HCT116 (cell line): ENCODE measurements at regions not wholly inside any gene's neighbourhood (a gene's known extent, or its start where the extent isn't known, plus 50 kb on each side); places are given as distances from the start of the nearest gene placed in this dataset.

Experiments used
- ATAC-seq: fragments of 200-7000 bp; cut with Tn5 transposase; 2 replicates; pipeline ENCODE4 v1.9.1; 2020; ENCODE audit warnings: mild to moderate bottlenecking, moderate library complexity
- BruUV-seq: library from RNA; stranded (reverse); fragments of 400-500 nt; replicated peaks from 2 replicates; lab custom pipeline; 2021; lab: Mats Ljungman, UMichigan
- CTCF ChIA-PET: fragments of 300-600 bp; sonication (Branson Sonifier 250); formaldehyde crosslinking; loops from one replicate; lab custom pipeline; 2021; ENCODE audit warnings: antibody characterized with exemption; lab: Charles Lee
- POLR2A ChIA-PET: fragments of 300-600, 350-600 bp; sonication (Branson Sonifier 250); formaldehyde crosslinking; loops from one replicate; lab custom pipeline; 2021; ENCODE audit warnings: antibody characterized with exemption; lab: Charles Lee
- RAD21 ChIA-PET, 2 experiments: fragments of 300-600 bp; sonication (Branson Sonifier 250); formaldehyde crosslinking; loops; one replicate each; lab custom pipeline; 2023; ENCODE audit warnings: low total read pairs in 2 of 2; ENCODE audit not compliant: uncharacterized antibody in 2 of 2, unreplicated experiment in 2 of 2, low non-redundant PET in 1 of 2; lab: Charles Lee
- DNase-seq: peaks from one replicate; pipeline ENCODE4 v3.0.0-alpha.2; 2010; ENCODE audit warnings: low read depth, low spot score
- H2AFZ ChIP-seq: fragments of 200-600 bp; shearing (Covaris generic), sonication (generic); 2 replicates; pipeline ENCODE4 v1.6.1; 2017; ENCODE audit warnings: low read depth, mixed run types, mixed read lengths, antibody characterized with exemption, low read length; ENCODE audit not compliant: poor library complexity, severe bottlenecking
- H3K27ac ChIP-seq: 2 replicates; pipeline ENCODE4 v1.5.1; 2012; ENCODE audit warnings: low read depth, low read length
- H3K27me3 ChIP-seq: fragments of 200-600 bp; sonication (generic); 2 replicates; pipeline ENCODE4 v1.6.1; 2016; ENCODE audit warnings: mixed run types, low read length, mixed read lengths; ENCODE audit not compliant: insufficient read depth
- H3K36me3 ChIP-seq, 2 experiments: fragments of 200-500 bp in 1 of 2; fragments of 200-600 bp in 1 of 2; sonication (Bioruptor generic) in 1 of 2; sonication (generic) in 1 of 2; 2 replicates each; pipeline versions ENCODE4 v1.5.1 to v1.6.1; 2014 to 2016; ENCODE audit warnings: low read length in 2 of 2, inconsistent platforms in 1 of 2, mixed read lengths in 1 of 2, mixed run types in 1 of 2; ENCODE audit not compliant: insufficient read depth in 2 of 2, control insufficient read depth in 1 of 2
- H3K4me1 ChIP-seq, 2 experiments: fragments of 200-600 bp in 1 of 2; sonication (generic) in 1 of 2; 2 replicates each; pipeline versions ENCODE4 v1.5.1 to v1.6.1; 2012 to 2017; ENCODE audit warnings: low read length in 2 of 2, inconsistent platforms in 1 of 2, mild to moderate bottlenecking in 1 of 2, mixed read lengths in 1 of 2, mixed run types in 1 of 2, moderate library complexity in 1 of 2; ENCODE audit not compliant: insufficient read depth in 2 of 2, control insufficient read depth in 1 of 2
- H3K4me2 ChIP-seq: fragments of 200-600 bp; sonication (generic); 2 replicates; pipeline ENCODE4 v1.6.1; 2017; ENCODE audit warnings: mixed run types, low read length, mixed read lengths
- H3K4me3 ChIP-seq, 2 experiments: fragments of 200-600 bp in 1 of 2; sonication (generic) in 1 of 2; replicated peaks in 1 of 2; 2 replicates each; pipeline ENCODE4 v1.5.1; 2011 to 2016; ENCODE audit warnings: low read length in 2 of 2, control low read depth in 1 of 2, low read depth in 1 of 2, mild to moderate bottlenecking in 1 of 2, mixed read lengths in 1 of 2, mixed run types in 1 of 2
- H3K79me2 ChIP-seq: fragments of 200-600 bp; sonication (generic); 2 replicates; pipeline ENCODE4 v1.6.1; 2017; ENCODE audit warnings: mild to moderate bottlenecking, mixed run types, low read length, moderate library complexity, mixed read lengths; ENCODE audit not compliant: insufficient read depth
- H3K9ac ChIP-seq: fragments of 200-600 bp; sonication (generic); 2 replicates; pipeline ENCODE4 v1.6.1; 2016; ENCODE audit warnings: low read length, mixed read lengths
- H3K9me2 ChIP-seq: fragments of 200-600 bp; sonication (generic), shearing (Covaris generic); 2 replicates; pipeline ENCODE4 v1.6.1; 2017; ENCODE audit warnings: mixed run types, mild to moderate bottlenecking, moderate library complexity; ENCODE audit not compliant: insufficient read depth
- H3K9me3 ChIP-seq, 2 experiments: fragments of 200-500 bp in 1 of 2; fragments of 200-600 bp in 1 of 2; sonication (Bioruptor generic) in 1 of 2; sonication (generic) in 1 of 2; 2 replicates each; pipeline ENCODE4 v1.6.1; 2014 to 2017; ENCODE audit warnings: low read length in 2 of 2, mixed read lengths in 2 of 2, inconsistent platforms in 1 of 2, low read depth in 1 of 2, mild to moderate bottlenecking in 1 of 2, mixed run types in 1 of 2, moderate library complexity in 1 of 2; ENCODE audit not compliant: control insufficient read depth in 1 of 2, insufficient read depth in 1 of 2
- H4K20me1 ChIP-seq: fragments of 200-600 bp; sonication (generic), shearing (Covaris generic); 2 replicates; pipeline ENCODE4 v1.6.1; 2017; ENCODE audit warnings: mixed run types, mild to moderate bottlenecking, moderate library complexity; ENCODE audit not compliant: insufficient read depth
- CBX3 ChIP-seq: IDR thresholded peaks from 2 replicates; pipeline ENCODE4 v1.6.1; 2012; ENCODE audit warnings: low read depth
- EGR1 ChIP-seq: IDR thresholded peaks from 2 replicates; pipeline ENCODE4 v1.6.1; 2012; ENCODE audit warnings: low read depth
- ELF1 ChIP-seq: IDR thresholded peaks from 2 replicates; pipeline ENCODE4 v1.6.1; 2012; ENCODE audit warnings: low read depth, borderline replicate concordance
- EZH2 ChIP-seq: fragments of 200-600 bp; sonication (generic); IDR thresholded peaks from 2 replicates; pipeline ENCODE4 v1.6.1; 2017; ENCODE audit warnings: antibody characterized with exemption, mixed run types
- JUND ChIP-seq: IDR thresholded peaks from 2 replicates; pipeline ENCODE4 v1.6.1; 2012
- RAD21 ChIP-seq: IDR thresholded peaks from 2 replicates; pipeline ENCODE4 v1.6.1; 2012; ENCODE audit warnings: low read depth, mild to moderate bottlenecking
- SIN3A ChIP-seq: IDR thresholded peaks from 2 replicates; pipeline ENCODE4 v1.6.1; 2012; ENCODE audit warnings: low read depth
- SP1 ChIP-seq: IDR thresholded peaks from 2 replicates; pipeline ENCODE4 v1.6.1; 2012; ENCODE audit warnings: low read depth
- ZFX ChIP-seq: fragments of 450-650 bp; IDR thresholded peaks from 2 replicates; pipeline ENCODE4 v1.6.1; 2017
- ZNF274 ChIP-seq: fragments of 200-500 bp; sonication (Bioruptor generic); IDR thresholded peaks from 2 replicates; pipeline ENCODE4 v1.6.1; 2014; ENCODE audit warnings: mild to moderate bottlenecking, low read depth, low read length, inconsistent platforms
- intact Hi-C: fragments of 100-400 bp; cut with micrococcal nuclease; formaldehyde crosslinking; loops from 2 replicates; pipeline ENCODE4 v1.10.0; 2022
- TF ChIP-seq, protein P1 (sequence below): IDR thresholded peaks from 2 replicates; pipeline ENCODE4 v1.6.1; 2012
- TF ChIP-seq, protein P2 (sequence below): IDR thresholded peaks from 2 replicates; pipeline ENCODE4 v1.6.1; 2011; ENCODE audit warnings: mild to moderate bottlenecking, low read length, moderate library complexity; ENCODE audit not compliant: insufficient replicate concordance; ENCODE audit errors: extremely low read depth
- TF ChIP-seq, protein P3 (sequence below), 3 experiments: fragments of 200-600 bp in 1 of 3; sonication (generic) in 1 of 3; IDR thresholded peaks in 2 of 3; conservative IDR thresholded peaks in 1 of 3; 2 replicates each; pipeline ENCODE4 v1.5.1; 2012 to 2017; ENCODE audit warnings: low read depth in 2 of 3, low read length in 2 of 3, antibody characterized with exemption in 1 of 3, borderline replicate concordance in 1 of 3, control low read depth in 1 of 3, mild to moderate bottlenecking in 1 of 3, mixed read lengths in 1 of 3, mixed run types in 1 of 3, moderate library complexity in 1 of 3; ENCODE audit not compliant: insufficient read depth in 1 of 3

DNA sequence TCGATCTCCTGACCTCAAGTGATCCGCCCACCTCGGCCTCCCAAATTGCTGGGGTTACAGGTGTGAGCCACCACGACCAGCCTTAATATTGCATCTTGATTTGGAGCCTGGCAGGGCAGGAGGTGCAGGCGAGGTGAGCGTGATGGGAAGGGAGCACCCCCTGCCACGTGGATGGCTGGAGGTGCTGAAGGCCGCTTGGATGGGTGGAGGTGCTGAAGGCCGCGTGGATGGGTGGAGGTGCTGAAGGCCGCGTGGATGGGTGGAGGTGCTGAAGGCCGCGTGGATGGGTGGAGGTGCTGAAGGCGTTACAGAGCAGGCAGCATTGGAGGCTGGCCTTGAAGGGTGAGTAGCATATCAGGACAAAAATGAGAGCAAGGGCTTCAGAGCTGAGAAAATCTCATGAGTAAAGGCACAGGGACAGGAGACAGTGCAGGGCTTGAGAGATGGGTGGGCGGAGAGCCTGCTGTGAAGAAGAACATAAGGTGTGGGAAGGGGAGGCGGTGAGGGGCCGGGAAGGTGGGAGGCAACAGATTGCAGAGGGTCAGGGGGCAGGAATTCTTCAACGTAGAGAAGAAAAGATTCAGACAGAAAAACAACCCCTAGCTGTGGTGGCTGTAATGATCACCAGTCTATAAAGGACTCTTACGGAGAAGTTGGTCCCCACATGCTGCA, 101.7 kb upstream of the SEC14L1 start:
- TF ChIP-seq ZFX (no peak), JUND (no peak)
- TF ChIP-seq, protein P1, sequence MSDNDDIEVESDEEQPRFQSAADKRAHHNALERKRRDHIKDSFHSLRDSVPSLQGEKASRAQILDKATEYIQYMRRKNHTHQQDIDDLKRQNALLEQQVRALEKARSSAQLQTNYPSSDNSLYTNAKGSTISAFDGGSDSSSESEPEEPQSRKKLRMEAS, result no peak
- Histone ChIP-seq H3K79me2 (no peaks in the 10 kb centered on the region), H3K4me1 (no peaks in the 10 kb centered on the region), H3K4me3 (no peak overlapping the region), H2AFZ (no peak overlapping the region), H3K9me2 (no peaks in the 10 kb centered on the region), H3K27ac (no peak overlapping the region), H3K27me3 (no peaks in the 10 kb centered on the region; the same call in 1 of the 2 replicates), H4K20me1 (no peaks in the 10 kb centered on the region), H3K9ac (no peak overlapping the region), H3K36me3 (no peaks in the 10 kb centered on the region), H3K4me2 (no peak overlapping the region), H3K9me3 (no peaks in the 10 kb centered on the region)
- CTCF ChIA-PET, result interaction anchor here (1.2 to 1.3 kb wide), 2 partner anchors 11 to 17 kb away, joined by 4 to 5 read pairs; no protein-coding TSS in a partner anchor
- no TSS peak for BruUV-seq
- RAD21 ChIA-PET, result interaction anchor here in 1 of 2 experiments (0.6 kb wide), 1 partner anchor 56 kb away, joined by 3 read pairs; no protein-coding TSS in a partner anchor
- POLR2A ChIA-PET, result no interaction called here
- ATAC-seq (no peak), DNase-seq (no peak)
- intact Hi-C loops, result no loop called here

DNA sequence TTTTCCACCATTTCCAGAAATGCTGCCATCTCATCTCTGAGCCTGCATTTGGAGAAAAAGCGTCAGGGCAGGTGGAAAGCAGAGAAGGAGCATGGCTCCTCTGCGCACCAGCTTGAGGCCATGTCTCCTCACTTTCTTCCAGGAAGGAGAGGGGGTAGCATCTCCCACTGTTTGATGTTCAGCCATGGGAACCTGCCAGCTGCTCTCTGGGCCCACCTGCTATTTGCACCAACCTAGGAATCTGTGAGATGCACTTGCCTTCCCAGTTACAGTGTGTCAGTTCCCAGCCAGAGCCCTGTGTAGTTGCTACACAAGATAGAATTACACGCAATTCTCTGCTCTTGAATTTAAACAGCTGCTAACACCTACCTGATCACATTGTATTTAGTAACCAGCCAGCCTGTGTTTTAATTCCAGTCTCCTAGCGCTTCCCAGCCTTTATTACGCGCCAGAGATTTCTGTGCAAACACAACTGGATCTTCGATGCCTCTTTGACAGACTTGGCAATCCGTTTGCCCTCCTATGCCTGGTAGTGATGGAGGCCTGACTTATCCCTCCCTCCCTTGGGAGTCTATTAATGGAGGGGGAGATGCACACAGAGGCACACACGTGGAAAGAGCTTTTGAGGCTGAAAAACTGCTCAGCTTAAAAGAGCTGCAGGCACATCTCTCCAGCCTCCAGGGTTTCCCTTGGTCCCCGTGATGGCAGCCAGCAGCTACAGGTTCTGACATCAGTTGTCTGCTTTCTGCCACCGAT, 98.1 kb upstream of the SEC14L1 start:
- CTCF ChIA-PET, result interaction anchor here (0.7 to 1.6 kb wide), 3 partner anchors 13 to 24 kb away, joined by 3 to 5 read pairs (median 5); no protein-coding TSS in a partner anchor
- no peaks in the 10 kb centered on the region for H3K9me2 ChIP-seq
- no peaks in the 10 kb centered on the region for H4K20me1 ChIP-seq
- intact Hi-C loops, result no loop called here
- RAD21 ChIA-PET, result no interaction called here
- ATAC-seq (no peak), DNase-seq (no peak)
- H3K4me2 ChIP-seq, result no peak overlapping the region
- no peak overlapping the region for H3K4me3 ChIP-seq
- no peaks in the 10 kb centered on the region for H3K4me1 ChIP-seq
- BruUV-seq, result no TSS peak
- H2AFZ ChIP-seq, result no peak overlapping the region
- H3K9ac ChIP-seq, result no peak overlapping the region
- TF ChIP-seq ZFX, result no peak
- no peak for TF ChIP-seq EZH2
- TF ChIP-seq RAD21, result no peak
- TF ChIP-seq SIN3A, result no peak
- TF ChIP-seq, protein P2, sequence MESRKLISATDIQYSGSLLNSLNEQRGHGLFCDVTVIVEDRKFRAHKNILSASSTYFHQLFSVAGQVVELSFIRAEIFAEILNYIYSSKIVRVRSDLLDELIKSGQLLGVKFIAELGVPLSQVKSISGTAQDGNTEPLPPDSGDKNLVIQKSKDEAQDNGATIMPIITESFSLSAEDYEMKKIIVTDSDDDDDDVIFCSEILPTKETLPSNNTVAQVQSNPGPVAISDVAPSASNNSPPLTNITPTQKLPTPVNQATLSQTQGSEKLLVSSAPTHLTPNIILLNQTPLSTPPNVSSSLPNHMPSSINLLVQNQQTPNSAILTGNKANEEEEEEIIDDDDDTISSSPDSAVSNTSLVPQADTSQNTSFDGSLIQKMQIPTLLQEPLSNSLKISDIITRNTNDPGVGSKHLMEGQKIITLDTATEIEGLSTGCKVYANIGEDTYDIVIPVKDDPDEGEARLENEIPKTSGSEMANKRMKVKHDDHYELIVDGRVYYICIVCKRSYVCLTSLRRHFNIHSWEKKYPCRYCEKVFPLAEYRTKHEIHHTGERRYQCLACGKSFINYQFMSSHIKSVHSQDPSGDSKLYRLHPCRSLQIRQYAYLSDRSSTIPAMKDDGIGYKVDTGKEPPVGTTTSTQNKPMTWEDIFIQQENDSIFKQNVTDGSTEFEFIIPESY, result no peak
- TF ChIP-seq EGR1, result no peak
- TF ChIP-seq CBX3, result no peak
- no peak for TF ChIP-seq JUND
- TF ChIP-seq SP1, result no peak
- TF ChIP-seq ZNF274, result no peak
- TF ChIP-seq ELF1, result no peak
- TF ChIP-seq, protein P3, sequence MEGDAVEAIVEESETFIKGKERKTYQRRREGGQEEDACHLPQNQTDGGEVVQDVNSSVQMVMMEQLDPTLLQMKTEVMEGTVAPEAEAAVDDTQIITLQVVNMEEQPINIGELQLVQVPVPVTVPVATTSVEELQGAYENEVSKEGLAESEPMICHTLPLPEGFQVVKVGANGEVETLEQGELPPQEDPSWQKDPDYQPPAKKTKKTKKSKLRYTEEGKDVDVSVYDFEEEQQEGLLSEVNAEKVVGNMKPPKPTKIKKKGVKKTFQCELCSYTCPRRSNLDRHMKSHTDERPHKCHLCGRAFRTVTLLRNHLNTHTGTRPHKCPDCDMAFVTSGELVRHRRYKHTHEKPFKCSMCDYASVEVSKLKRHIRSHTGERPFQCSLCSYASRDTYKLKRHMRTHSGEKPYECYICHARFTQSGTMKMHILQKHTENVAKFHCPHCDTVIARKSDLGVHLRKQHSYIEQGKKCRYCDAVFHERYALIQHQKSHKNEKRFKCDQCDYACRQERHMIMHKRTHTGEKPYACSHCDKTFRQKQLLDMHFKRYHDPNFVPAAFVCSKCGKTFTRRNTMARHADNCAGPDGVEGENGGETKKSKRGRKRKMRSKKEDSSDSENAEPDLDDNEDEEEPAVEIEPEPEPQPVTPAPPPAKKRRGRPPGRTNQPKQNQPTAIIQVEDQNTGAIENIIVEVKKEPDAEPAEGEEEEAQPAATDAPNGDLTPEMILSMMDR (IDR thresholded peaks at IDR 0.05 in 2 of 3, conservative IDR thresholded peaks at IDR 0.05 in 1 of 3; ENCODE audit: borderline replicate concordance in 1 of 3, insufficient read depth in 1 of 3, low read depth in 2 of 3, low read length in 2 of 3), result no peak
- no peaks in the 10 kb centered on the region for H3K79me2 ChIP-seq
- no peak overlapping the region for H3K27ac ChIP-seq
- POLR2A ChIA-PET, result interaction anchor here (1.0 kb wide), 1 partner anchor 17 kb away, joined by 3 read pairs; no protein-coding TSS in a partner anchor
- H3K9me3 ChIP-seq, result no peaks in the 10 kb centered on the region
- no peaks in the 10 kb centered on the region for H3K36me3 ChIP-seq
- no peaks in the 10 kb centered on the region for H3K27me3 ChIP-seq
